ENCODE measurements at regions not wholly inside any gene's neighbourhood (a gene's known extent, or its start where the extent isn't known, plus 50 kb on each side); places are given as distances from the start of the nearest gene placed in this dataset.
"Not testable (repeated sequence)": the region's sequence is repeated elsewhere in the genome, so short reads cannot be mapped to it uniquely, and the experiment has no call there.

DNA sequence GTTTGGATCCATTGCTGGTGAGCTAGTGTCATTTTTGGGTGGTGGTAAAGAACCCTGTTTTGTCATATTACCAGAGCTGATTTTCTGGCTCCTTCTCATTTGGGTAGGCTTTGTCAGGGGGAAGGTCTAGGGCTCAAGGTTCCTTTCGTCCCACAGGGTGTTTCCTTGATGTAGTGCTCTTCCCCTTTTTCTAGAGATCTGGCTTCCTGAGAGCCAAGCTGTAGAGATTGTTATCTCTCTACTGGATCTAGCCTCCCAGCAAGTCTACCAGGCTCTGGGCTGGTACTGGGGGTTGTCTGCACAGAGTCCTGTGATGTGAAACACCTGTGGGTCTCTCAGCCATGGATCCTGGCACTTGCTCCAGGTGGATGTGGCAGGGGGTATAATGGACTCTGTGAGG, 145.9 kb downstream of the HINT1 start:
- no peak for DNase-seq (ENCODE audit: low read depth)
- TF ChIP-seq CTCF (IDR thresholded peaks at IDR 0.05; ENCODE audit: low read depth, low read length) (no peak), MYC (IDR thresholded peaks at IDR 0.05; ENCODE audit: low read depth, low read length) (no peak), POLR2A (IDR thresholded peaks at IDR 0.05; ENCODE audit: extremely low read depth, insufficient read length) (no peak)
- TF ChIP-seq, protein P1, sequence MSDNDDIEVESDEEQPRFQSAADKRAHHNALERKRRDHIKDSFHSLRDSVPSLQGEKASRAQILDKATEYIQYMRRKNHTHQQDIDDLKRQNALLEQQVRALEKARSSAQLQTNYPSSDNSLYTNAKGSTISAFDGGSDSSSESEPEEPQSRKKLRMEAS (IDR thresholded peaks at IDR 0.05; ENCODE audit: low read depth, low read length), result no peak
- H3K4me3 ChIP-seq (ENCODE audit: low read depth, low read length), result no peak overlapping the region

DNA sequence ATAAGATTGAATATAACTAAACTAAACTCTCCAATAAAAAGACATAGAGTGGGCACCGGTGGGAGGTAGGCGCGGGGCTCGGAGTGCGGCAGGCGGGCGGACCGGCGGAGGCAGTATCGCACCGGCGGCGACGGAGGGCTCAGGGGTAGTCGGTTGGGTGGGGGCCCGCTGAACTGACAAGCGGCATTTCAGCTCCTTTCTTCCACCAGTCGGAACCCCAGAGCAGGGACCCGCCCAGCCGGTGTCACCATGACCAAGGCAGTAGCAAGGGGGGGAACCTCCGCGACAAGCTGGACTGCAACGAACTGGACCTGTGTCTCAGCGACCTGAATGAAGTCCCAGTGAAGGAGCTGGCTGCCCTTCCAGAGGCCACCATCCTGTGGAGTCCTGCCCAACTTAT, 156.7 kb downstream of the HINT1 start:
- no peak for TF ChIP-seq MYC (IDR thresholded peaks at IDR 0.05; ENCODE audit: low read depth, low read length)
- TF ChIP-seq, protein P1 (IDR thresholded peaks at IDR 0.05; ENCODE audit: low read depth, low read length), result no peak
- DNase-seq (ENCODE audit: low read depth), result no peak

GRCh38 chr5:131005963-131006684, 158.9 kb downstream of the HINT1 start:
- H3K4me3 ChIP-seq (ENCODE audit: low read depth, low read length), result no peak overlapping the region
- no peak for DNase-seq (ENCODE audit: low read depth)
- no peak for TF ChIP-seq POLR2A (IDR thresholded peaks at IDR 0.05; ENCODE audit: extremely low read depth, insufficient read length)
- TF ChIP-seq MYC (IDR thresholded peaks at IDR 0.05; ENCODE audit: low read depth, low read length), result no peak
- TF ChIP-seq, protein P1 (IDR thresholded peaks at IDR 0.05; ENCODE audit: low read depth, low read length), result no peak
- TF ChIP-seq CTCF (IDR thresholded peaks at IDR 0.05; ENCODE audit: low read depth, low read length), result peak; percentile 7

More for the DNA sequence above, 156.7 kb downstream of the HINT1 start:
- H3K4me3 ChIP-seq (ENCODE audit: low read depth, low read length), result no peak overlapping the region

DNA sequence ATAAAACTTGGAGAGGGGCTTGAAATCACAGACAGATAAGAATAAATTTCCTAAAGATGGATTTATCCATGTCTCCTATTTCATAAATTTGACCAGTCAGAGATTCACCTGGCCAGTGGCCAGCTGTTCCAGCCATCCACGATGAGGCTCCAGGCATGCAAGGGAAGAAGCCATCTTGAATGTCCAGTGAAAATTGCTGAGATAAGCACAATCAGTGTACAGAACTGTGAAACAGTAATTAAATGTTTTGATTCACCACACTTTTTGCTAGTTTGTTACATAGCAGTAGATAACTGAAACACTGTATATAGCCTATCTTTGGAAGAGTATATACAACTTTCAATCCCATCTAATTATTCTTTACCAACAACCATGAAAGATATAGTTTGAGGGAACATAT, 163.5 kb downstream of the HINT1 start:
- TF ChIP-seq MYC (IDR thresholded peaks at IDR 0.05; ENCODE audit: low read depth, low read length) (no peak), POLR2A (IDR thresholded peaks at IDR 0.05; ENCODE audit: extremely low read depth, insufficient read length) (no peak)
- no peak overlapping the region for H3K4me3 ChIP-seq (ENCODE audit: low read depth, low read length)
- DNase-seq (ENCODE audit: low read depth), result no peak

DNA sequence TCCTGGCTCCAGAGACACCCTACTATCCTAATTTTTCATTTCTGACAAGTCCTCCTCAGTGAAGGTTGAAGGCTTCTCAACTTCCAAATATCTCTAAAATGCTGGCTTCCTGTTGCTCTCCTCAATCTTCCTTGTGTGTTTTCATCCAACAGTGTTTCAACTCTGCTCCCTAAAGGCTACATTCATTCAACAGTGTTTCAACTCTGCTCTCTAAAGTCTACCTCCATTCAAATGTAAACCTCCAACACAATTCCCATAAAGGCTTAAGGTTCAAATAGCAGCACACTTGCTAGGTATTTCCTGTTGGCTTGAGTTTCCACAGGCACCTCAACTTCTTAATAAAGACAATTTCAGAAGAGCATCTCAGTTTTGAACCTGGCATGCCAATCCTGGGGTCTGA, 164.8 kb downstream of the HINT1 start:
- no peak for TF ChIP-seq CTCF (IDR thresholded peaks at IDR 0.05; ENCODE audit: low read depth, low read length)
- no peak for DNase-seq (ENCODE audit: low read depth)
- H3K4me3 ChIP-seq (ENCODE audit: low read depth, low read length), result no peak overlapping the region

DNA sequence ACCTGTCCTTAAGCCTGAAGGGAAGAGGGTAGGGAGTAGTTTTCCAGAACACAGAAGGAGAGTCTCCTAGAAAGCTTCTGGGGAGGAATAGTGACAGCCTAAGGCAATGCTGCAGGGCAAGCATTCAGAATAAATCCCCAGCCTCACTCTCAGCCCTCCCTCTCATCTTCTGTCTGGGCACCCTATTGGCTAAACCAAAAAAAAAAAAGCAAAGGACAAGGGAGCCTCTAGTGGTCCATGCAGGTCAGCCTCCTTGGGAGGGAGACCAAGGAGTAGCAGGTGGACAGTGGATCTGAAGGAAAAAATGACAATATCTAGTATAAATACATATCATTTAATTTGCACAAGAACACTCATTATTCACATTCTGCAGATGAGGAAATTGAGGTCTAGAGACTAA, 168.3 kb downstream of the HINT1 start:
- not testable (repeated sequence) for H3K4me3 ChIP-seq (ENCODE audit: low read depth, low read length); DNase-seq (ENCODE audit: low read depth)

DNA sequence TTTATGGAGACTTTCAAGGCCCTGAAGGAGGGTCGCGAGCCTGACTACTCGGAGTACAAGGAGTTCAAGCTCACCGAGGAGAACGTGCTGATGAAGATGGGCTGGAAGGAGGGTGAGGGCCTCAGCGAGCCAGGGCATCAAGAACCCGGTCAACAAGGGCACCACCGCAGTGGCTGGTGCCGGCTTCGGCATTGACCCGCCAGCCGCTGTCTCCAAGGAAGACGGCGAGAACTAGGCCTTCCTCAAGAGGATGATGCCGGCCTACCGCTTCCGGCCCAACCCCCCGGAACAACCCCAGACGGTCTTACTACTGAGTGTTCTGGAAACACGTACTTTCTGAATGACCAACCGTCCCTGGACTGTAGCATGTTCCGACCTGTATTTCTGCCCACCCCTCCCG, 169.2 kb downstream of the HINT1 start:
- H3K4me3 ChIP-seq (ENCODE audit: low read depth, low read length), result no peak overlapping the region
- TF ChIP-seq MYC (IDR thresholded peaks at IDR 0.05; ENCODE audit: low read depth, low read length), result no peak
- no peak for TF ChIP-seq POLR2A (IDR thresholded peaks at IDR 0.05; ENCODE audit: extremely low read depth, insufficient read length)
- no peak for TF ChIP-seq CTCF (IDR thresholded peaks at IDR 0.05; ENCODE audit: low read depth, low read length)
- TF ChIP-seq, protein P1 (IDR thresholded peaks at IDR 0.05; ENCODE audit: low read depth, low read length), result no peak
- DNase-seq (ENCODE audit: low read depth), result no peak
